HFFc6 (cell line): ENCODE measurements at regions not wholly inside any gene's neighbourhood (a gene's known extent, or its start where the extent isn't known, plus 50 kb on each side); places are given as distances from the start of the nearest gene placed in this dataset.

Source experiments
- DNase-seq: peaks from one replicate; pipeline ENCODE4 v3.0.0-alpha.2; 2018
- H3K27ac Mint-ChIP-seq: 2 replicates; pipeline ENCODE4 v1.8.0; 2020; ENCODE audit warnings: mild to moderate bottlenecking, mixed read lengths
- H3K27me3 Mint-ChIP-seq: 2 replicates; pipeline ENCODE4 v1.8.0; 2021; ENCODE audit warnings: mild to moderate bottlenecking, moderate library complexity, mixed read lengths; ENCODE audit not compliant: insufficient read depth
- H3K36me3 Mint-ChIP-seq: 2 replicates; pipeline ENCODE4 v1.8.0; 2021; ENCODE audit warnings: low read depth, mixed read lengths
- H3K4me1 Mint-ChIP-seq: 2 replicates; pipeline ENCODE4 v1.8.0; 2020; ENCODE audit warnings: low read depth, mixed read lengths
- H3K4me3 Mint-ChIP-seq: 2 replicates; pipeline ENCODE4 v1.8.0; 2020; ENCODE audit warnings: mild to moderate bottlenecking, moderate library complexity, mixed read lengths
- H3K9me3 Mint-ChIP-seq: 2 replicates; pipeline ENCODE4 v1.8.0; 2020; ENCODE audit warnings: mild to moderate bottlenecking, mixed read lengths
- CTCF ChIP-seq: fragments of 200-600 bp; sonication (generic); IDR thresholded peaks from 2 replicates; pipeline ENCODE4 v1.5.0; 2021; ENCODE audit warnings: antibody characterized with exemption, mild to moderate bottlenecking

GRCh38 chr13:29961036-29961670, 110.7 kb upstream of the UBL3 start:
- DNase-seq = no peak
- no peak overlapping the region for H3K27ac Mint-ChIP-seq
- no peak overlapping the region for H3K4me3 Mint-ChIP-seq
- no peak for TF ChIP-seq CTCF
- no peaks in the 10 kb centered on the region for H3K9me3 Mint-ChIP-seq
- H3K4me1 Mint-ChIP-seq = peaks cover 7% of the 10 kb centered on the region
- H3K27me3 Mint-ChIP-seq = peaks cover 2% of the 10 kb centered on the region
- H3K36me3 Mint-ChIP-seq = no peaks in the 10 kb centered on the region

GRCh38 chr13:29959603-29960002, 109.2 kb upstream of the UBL3 start:
- DNase-seq = no peak
- H3K4me1 Mint-ChIP-seq = peaks cover 7% of the 10 kb centered on the region
- no peak overlapping the region for H3K4me3 Mint-ChIP-seq
- TF ChIP-seq CTCF = no peak
- no peak overlapping the region for H3K27ac Mint-ChIP-seq
- H3K27me3 Mint-ChIP-seq = peaks cover 2% of the 10 kb centered on the region
- no peaks in the 10 kb centered on the region for H3K9me3 Mint-ChIP-seq
- H3K36me3 Mint-ChIP-seq = no peaks in the 10 kb centered on the region

GRCh38 chr13:29959086-29959485, 108.7 kb upstream of the UBL3 start:
- DNase-seq = no peak
- no peak for TF ChIP-seq CTCF
- H3K9me3 Mint-ChIP-seq = no peaks in the 10 kb centered on the region
- H3K36me3 Mint-ChIP-seq = no peaks in the 10 kb centered on the region
- peaks cover 2% of the 10 kb centered on the region for H3K27me3 Mint-ChIP-seq
- no peak overlapping the region for H3K4me3 Mint-ChIP-seq
- no peak overlapping the region for H3K27ac Mint-ChIP-seq
- H3K4me1 Mint-ChIP-seq = peaks cover 7% of the 10 kb centered on the region

GRCh38 chr13:29958476-29958875, 108.1 kb upstream of the UBL3 start:
- H3K27me3 Mint-ChIP-seq = peaks cover 2% of the 10 kb centered on the region
- no peaks in the 10 kb centered on the region for H3K36me3 Mint-ChIP-seq
- no peak for DNase-seq
- H3K4me1 Mint-ChIP-seq = peaks cover 7% of the 10 kb centered on the region
- no peak for TF ChIP-seq CTCF
- H3K4me3 Mint-ChIP-seq = no peak overlapping the region
- H3K9me3 Mint-ChIP-seq = no peaks in the 10 kb centered on the region
- no peak overlapping the region for H3K27ac Mint-ChIP-seq

GRCh38 chr13:29957320-29957719, 106.9 kb upstream of the UBL3 start:
- no peaks in the 10 kb centered on the region for H3K9me3 Mint-ChIP-seq
- H3K27me3 Mint-ChIP-seq = peaks cover 2% of the 10 kb centered on the region
- H3K4me1 Mint-ChIP-seq = peaks cover 7% of the 10 kb centered on the region
- no peak for DNase-seq
- H3K27ac Mint-ChIP-seq = no peak overlapping the region
- H3K36me3 Mint-ChIP-seq = no peaks in the 10 kb centered on the region
- no peak for TF ChIP-seq CTCF
- peak overlapping the region; percentile 8 for H3K4me3 Mint-ChIP-seq

- no peak for DNase-seq
- Mint-ChIP-seq H3K27ac (no peak overlapping the region), H3K4me1 (peaks cover 7% of the 10 kb centered on the region), H3K4me3 (no peak overlapping the region), H3K9me3 (no peaks in the 10 kb centered on the region), H3K27me3 (peaks cover 2% of the 10 kb centered on the region), H3K36me3 (no peaks in the 10 kb centered on the region)
- TF ChIP-seq CTCF = no peak
Observed at GRCh38 chr13:29956853-29957252, 106.4 kb upstream of the UBL3 start.
